ENCODE measurements at regions not wholly inside any gene's neighbourhood (a gene's known extent, or its start where the extent isn't known, plus 50 kb on each side); places are given as distances from the start of the nearest gene placed in this dataset.

DNA sequence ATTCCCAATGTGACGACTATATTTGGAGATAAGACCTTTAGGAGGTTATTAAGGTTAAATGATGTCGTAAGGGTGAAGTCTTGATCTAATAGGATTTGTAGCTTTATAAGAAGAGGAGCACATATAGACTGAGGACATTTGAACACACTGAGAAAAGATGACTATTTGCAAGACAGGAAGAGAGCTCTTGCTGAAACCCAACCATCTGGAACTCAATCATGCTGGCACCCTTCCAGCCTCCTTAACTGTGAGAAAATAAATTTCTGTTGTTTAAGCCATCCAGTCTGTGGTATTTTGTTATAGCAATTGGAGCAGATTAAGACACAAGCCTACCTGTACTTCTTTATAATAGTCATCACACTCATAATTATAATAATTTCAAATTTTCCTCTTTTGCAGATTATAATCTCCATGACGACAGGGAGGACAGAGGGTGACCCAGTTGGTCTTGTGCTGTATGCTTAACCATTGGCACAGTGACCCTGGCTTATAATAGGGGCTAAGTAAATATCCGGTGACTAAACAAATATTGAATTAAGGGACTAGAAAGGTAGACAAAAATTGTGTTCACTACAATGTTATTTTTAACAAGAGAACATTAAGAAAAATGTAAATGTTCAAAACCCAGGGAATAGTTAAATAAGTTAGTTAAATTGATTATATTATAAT, 206.4 kb upstream of the HDDC2 start:
- POLR2A ChIA-PET, result no interaction called here
- ATAC-seq (no peak), DNase-seq (no peak)
- H3K4me3 Mint-ChIP-seq, result no peak overlapping the region
- H3K4me1 Mint-ChIP-seq (ENCODE audit: low read depth), result no peaks in the 10 kb centered on the region
- no peak overlapping the region for H3K27ac Mint-ChIP-seq
- CTCF ChIA-PET, result no interaction called here
- H3K9me3 Mint-ChIP-seq (ENCODE audit: insufficient read depth), result no peaks in the 10 kb centered on the region
- no peaks in the 10 kb centered on the region for H3K36me3 Mint-ChIP-seq (ENCODE audit: low read depth)
- peaks cover 6% of the 10 kb centered on the region for H3K27me3 Mint-ChIP-seq (ENCODE audit: low read depth)

DNA sequence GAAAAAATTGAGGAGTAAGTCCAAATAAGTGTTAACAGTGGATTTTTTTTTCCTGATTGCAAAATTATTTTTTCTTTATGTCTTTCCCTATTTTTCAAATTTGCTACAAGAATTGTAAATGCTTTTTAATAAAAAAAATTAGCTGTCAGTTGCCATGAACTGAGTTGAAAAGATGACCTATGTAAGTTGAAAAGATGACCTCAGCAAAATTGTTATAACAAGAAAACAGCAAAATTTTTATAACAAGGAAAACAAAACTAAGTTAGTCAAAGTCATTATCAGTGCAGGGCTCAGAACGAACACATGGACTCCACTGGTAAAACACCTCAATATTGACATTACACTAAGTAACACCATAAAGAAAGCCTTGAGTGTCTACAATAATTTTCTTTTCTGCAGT, 207.0 kb upstream of the HDDC2 start:
- CTCF ChIA-PET, result no interaction called here
- DNase-seq, result no peak
- H3K27ac Mint-ChIP-seq, result no peak overlapping the region
- no peaks in the 10 kb centered on the region for H3K9me3 Mint-ChIP-seq (ENCODE audit: insufficient read depth)
- no peak overlapping the region for H3K4me3 Mint-ChIP-seq
- ATAC-seq, result no peak
- H3K36me3 Mint-ChIP-seq (ENCODE audit: low read depth), result no peaks in the 10 kb centered on the region
- no peaks in the 10 kb centered on the region for H3K4me1 Mint-ChIP-seq (ENCODE audit: low read depth)
- POLR2A ChIA-PET, result no interaction called here
- peaks cover 6% of the 10 kb centered on the region for H3K27me3 Mint-ChIP-seq (ENCODE audit: low read depth)

DNA sequence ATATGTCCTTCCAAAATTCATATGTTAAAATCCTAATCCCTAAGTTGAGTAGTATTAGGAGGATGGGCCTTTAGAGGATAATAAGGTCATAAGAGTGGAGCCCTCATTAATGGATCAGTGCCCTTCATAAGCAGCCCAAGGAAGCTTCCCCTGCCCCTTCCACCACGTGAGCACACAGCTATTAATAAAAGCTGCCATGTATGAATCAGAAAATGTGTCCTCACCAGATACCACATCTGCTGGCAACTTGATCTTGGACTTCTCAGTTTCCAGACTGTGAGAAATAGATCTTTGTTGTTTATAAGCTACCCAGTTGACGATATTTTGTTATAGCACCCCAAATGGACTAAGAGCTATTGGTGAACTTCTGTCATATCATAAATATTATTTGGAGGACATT, 207.7 kb upstream of the HDDC2 start:
- CTCF ChIA-PET, result no interaction called here
- ATAC-seq, result no peak
- POLR2A ChIA-PET, result no interaction called here
- no peak overlapping the region for H3K4me3 Mint-ChIP-seq
- no peak overlapping the region for H3K27ac Mint-ChIP-seq
- H3K9me3 Mint-ChIP-seq (ENCODE audit: insufficient read depth), result no peaks in the 10 kb centered on the region
- H3K4me1 Mint-ChIP-seq (ENCODE audit: low read depth), result no peaks in the 10 kb centered on the region
- no peak for DNase-seq
- peaks cover 6% of the 10 kb centered on the region for H3K27me3 Mint-ChIP-seq (ENCODE audit: low read depth)
- H3K36me3 Mint-ChIP-seq (ENCODE audit: low read depth), result no peaks in the 10 kb centered on the region

DNA sequence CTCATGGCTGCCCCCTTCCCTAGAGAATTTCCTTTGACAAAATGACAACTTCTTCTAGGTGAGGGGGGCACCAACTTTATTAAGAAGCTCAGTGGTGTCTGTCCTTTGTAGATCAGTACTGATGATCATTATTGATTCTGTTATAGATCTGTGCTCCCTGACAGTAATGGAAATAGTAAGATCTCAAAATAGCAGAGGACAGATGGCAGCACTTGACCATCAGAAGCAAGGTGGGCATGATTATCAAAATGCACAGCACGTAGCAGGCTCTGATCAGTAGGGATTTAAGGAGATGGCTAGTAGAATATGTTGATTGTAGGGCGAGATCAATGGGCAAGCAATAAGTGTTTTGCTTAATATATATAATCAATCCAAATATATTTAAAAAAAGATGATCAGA, 208.6 kb upstream of the HDDC2 start:
- POLR2A ChIA-PET, result interaction anchor here (0.8 kb wide), 1 partner anchor 1554 kb away, joined by 4 read pairs; no protein-coding TSS in a partner anchor
- no peaks in the 10 kb centered on the region for H3K4me1 Mint-ChIP-seq (ENCODE audit: low read depth)
- no peaks in the 10 kb centered on the region for H3K36me3 Mint-ChIP-seq (ENCODE audit: low read depth)
- no peak overlapping the region for H3K4me3 Mint-ChIP-seq
- no peak for ATAC-seq
- CTCF ChIA-PET, result no interaction called here
- peaks cover 6% of the 10 kb centered on the region for H3K27me3 Mint-ChIP-seq (ENCODE audit: low read depth)
- no peak for DNase-seq
- H3K9me3 Mint-ChIP-seq (ENCODE audit: insufficient read depth), result no peaks in the 10 kb centered on the region
- H3K27ac Mint-ChIP-seq, result no peak overlapping the region

DNA sequence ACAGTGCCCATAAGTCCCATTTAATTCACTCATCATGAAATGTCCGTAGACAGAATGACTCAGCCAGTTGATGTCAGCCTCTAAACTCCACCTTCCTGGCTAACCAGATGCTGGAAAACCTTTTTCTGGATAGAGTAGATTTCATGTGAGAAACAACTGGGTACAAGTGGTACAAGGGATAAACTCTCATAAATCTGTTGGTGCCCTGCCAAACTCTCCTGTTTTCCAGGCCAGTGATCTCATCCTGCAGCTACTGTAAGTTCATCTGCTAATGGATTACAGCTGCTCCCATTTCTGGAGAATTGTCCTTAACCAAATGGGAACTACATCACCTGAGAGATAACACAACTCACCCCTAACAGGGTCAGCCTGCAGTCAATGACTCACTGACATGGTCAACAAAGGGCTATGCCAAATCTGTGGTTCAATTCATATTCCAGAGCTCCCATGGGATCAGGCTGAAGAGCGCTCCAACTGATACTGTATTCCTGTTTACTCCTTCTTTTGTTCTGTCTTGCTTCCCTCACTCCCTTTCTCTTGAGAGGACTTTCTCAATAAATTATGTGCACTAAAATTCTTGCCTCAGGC, 210.1 kb upstream of the HDDC2 start:
- no peaks in the 10 kb centered on the region for H3K36me3 Mint-ChIP-seq (ENCODE audit: low read depth)
- DNase-seq (no peak), ATAC-seq (no peak)
- ChIA-PET POLR2A (no interaction called here), CTCF (no interaction called here)
- H3K27me3 Mint-ChIP-seq (ENCODE audit: low read depth), result peaks cover 4% of the 10 kb centered on the region
- H3K9me3 Mint-ChIP-seq (ENCODE audit: insufficient read depth), result no peaks in the 10 kb centered on the region
- no peak overlapping the region for H3K27ac Mint-ChIP-seq
- no peaks in the 10 kb centered on the region for H3K4me1 Mint-ChIP-seq (ENCODE audit: low read depth)
- H3K4me3 Mint-ChIP-seq, result no peak overlapping the region

GRCh38 chr6:125512621-125513020, 210.9 kb upstream of the HDDC2 start:
- no peaks in the 10 kb centered on the region for H3K36me3 Mint-ChIP-seq (ENCODE audit: low read depth)
- H3K27ac Mint-ChIP-seq, result no peak overlapping the region
- no peaks in the 10 kb centered on the region for H3K4me1 Mint-ChIP-seq (ENCODE audit: low read depth)
- ChIA-PET CTCF (no interaction called here), POLR2A (no interaction called here)
- H3K9me3 Mint-ChIP-seq (ENCODE audit: insufficient read depth), result no peaks in the 10 kb centered on the region
- DNase-seq, result no peak
- H3K27me3 Mint-ChIP-seq (ENCODE audit: low read depth), result peaks cover 1% of the 10 kb centered on the region
- no peak for ATAC-seq
- no peak overlapping the region for H3K4me3 Mint-ChIP-seq

DNA sequence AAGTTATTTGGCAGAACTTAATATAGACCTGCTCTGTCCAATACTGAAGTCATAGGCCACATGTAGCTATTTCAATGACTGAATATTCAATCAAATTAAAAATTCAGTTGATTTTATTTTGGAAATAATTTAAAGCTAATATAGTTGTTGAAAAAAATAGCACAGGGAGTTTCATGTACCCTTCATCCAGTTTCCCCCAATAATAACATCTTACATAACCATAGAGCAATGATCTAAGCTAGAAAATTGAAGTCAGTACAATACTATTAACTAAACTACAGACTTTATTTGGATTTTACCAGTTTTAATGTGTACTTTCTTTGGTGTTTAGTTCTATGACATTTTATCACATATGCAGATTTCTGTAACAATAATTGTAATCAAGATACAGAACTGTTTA, 212.2 kb upstream of the HDDC2 start:
- Mint-ChIP-seq H3K27ac (no peak overlapping the region), H3K9me3 (ENCODE audit: insufficient read depth) (no peaks in the 10 kb centered on the region), H3K36me3 (ENCODE audit: low read depth) (no peaks in the 10 kb centered on the region), H3K27me3 (ENCODE audit: low read depth) (no peaks in the 10 kb centered on the region), H3K4me3 (no peak overlapping the region), H3K4me1 (ENCODE audit: low read depth) (no peaks in the 10 kb centered on the region)
- POLR2A ChIA-PET, result no interaction called here
- CTCF ChIA-PET, result interaction anchor here (1.2 kb wide), 1 partner anchor 240 kb away, joined by 4 read pairs; no protein-coding TSS in a partner anchor
- DNase-seq (no peak), ATAC-seq (no peak)

DNA sequence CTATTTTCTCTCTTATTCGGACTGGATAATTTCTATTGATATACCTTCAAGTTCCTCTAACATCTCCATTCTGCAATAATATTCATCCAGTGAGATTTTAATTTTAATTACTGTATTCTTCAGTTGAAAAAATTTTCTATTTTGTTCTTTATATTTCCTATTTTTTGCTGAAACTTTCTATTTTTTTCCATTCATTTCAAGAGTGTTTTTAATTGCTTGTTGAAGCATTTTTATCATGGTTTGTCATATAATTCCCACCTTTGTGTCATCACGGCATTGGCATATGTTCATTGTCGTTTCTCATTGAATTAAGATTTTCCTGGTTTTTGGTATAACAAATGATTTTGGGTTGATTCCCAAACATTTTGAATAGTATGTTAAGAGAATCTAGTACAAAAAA, 214.9 kb upstream of the HDDC2 start:
- no peak for ATAC-seq

GRCh38 chr6:125519367-125519766, 217.6 kb upstream of the HDDC2 start:
- H3K4me1 Mint-ChIP-seq (ENCODE audit: low read depth), result no peaks in the 10 kb centered on the region
- H3K36me3 Mint-ChIP-seq (ENCODE audit: low read depth), result no peaks in the 10 kb centered on the region
- DNase-seq, result no peak
- ChIA-PET POLR2A (no interaction called here), CTCF (no interaction called here)
- no peak overlapping the region for H3K4me3 Mint-ChIP-seq
- no peak overlapping the region for H3K27ac Mint-ChIP-seq
- no peak for ATAC-seq
- no peaks in the 10 kb centered on the region for H3K27me3 Mint-ChIP-seq (ENCODE audit: low read depth)
- no peaks in the 10 kb centered on the region for H3K9me3 Mint-ChIP-seq (ENCODE audit: insufficient read depth)

More for the DNA sequence above, 214.9 kb upstream of the HDDC2 start:
- Mint-ChIP-seq H3K27me3 (ENCODE audit: low read depth) (no peaks in the 10 kb centered on the region), H3K27ac (no peak overlapping the region), H3K9me3 (ENCODE audit: insufficient read depth) (no peaks in the 10 kb centered on the region), H3K4me3 (no peak overlapping the region), H3K4me1 (ENCODE audit: low read depth) (no peaks in the 10 kb centered on the region), H3K36me3 (ENCODE audit: low read depth) (no peaks in the 10 kb centered on the region)
- ChIA-PET POLR2A (no interaction called here), CTCF (no interaction called here)
- DNase-seq, result no peak

DNA sequence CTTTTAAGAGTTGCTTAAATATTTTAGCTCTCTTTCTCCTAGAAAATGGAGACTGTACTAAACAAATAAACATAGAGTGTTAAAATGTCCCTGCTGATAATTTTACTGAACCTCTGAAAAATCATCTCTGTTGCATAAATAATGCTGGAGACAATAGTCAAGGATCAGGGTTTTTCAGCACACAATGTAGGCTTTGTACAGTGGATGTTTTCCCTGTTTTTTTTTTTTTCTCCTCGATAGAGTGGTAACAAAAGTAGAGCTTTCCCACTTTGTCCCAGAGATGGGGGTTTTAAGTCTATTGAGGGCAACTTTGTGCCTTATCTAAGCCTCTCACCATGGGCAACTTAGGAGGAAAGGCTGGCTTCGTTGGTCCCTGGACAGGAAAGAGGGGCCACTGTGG, 222.6 kb upstream of the HDDC2 start:
- Mint-ChIP-seq H3K27me3 (ENCODE audit: low read depth) (peaks cover 15% of the 10 kb centered on the region), H3K36me3 (ENCODE audit: low read depth) (no peaks in the 10 kb centered on the region), H3K9me3 (ENCODE audit: insufficient read depth) (no peaks in the 10 kb centered on the region), H3K4me1 (ENCODE audit: low read depth) (no peaks in the 10 kb centered on the region), H3K27ac (no peak overlapping the region), H3K4me3 (no peak overlapping the region)
- CTCF ChIA-PET, result no interaction called here
- POLR2A ChIA-PET, result no interaction called here
- DNase-seq (no peak), ATAC-seq (no peak)

GRCh38 chr6:125526007-125526720, 223.3 kb upstream of the HEY2 start:
- ATAC-seq (no peak), DNase-seq (no peak)
- Mint-ChIP-seq H3K4me1 (ENCODE audit: low read depth) (no peaks in the 10 kb centered on the region), H3K27ac (no peak overlapping the region), H3K36me3 (ENCODE audit: low read depth) (no peaks in the 10 kb centered on the region), H3K9me3 (ENCODE audit: insufficient read depth) (no peaks in the 10 kb centered on the region), H3K27me3 (ENCODE audit: low read depth) (peaks cover 24% of the 10 kb centered on the region), H3K4me3 (no peak overlapping the region)
- POLR2A ChIA-PET, result no interaction called here
- CTCF ChIA-PET, result no interaction called here

- ChIA-PET POLR2A (no interaction called here), CTCF (no interaction called here)
- H3K9me3 Mint-ChIP-seq (ENCODE audit: insufficient read depth), result no peaks in the 10 kb centered on the region
Measured at GRCh38 chr6:125528621-125529041, 220.8 kb upstream of the HEY2 start.

More at GRCh38 chr6:125528621-125529041, 220.8 kb upstream of the HEY2 start:
- no peak for DNase-seq
- Mint-ChIP-seq H3K27me3 (ENCODE audit: low read depth) (peaks cover 32% of the 10 kb centered on the region), H3K27ac (no peak overlapping the region), H3K36me3 (ENCODE audit: low read depth) (no peaks in the 10 kb centered on the region), H3K4me3 (no peak overlapping the region), H3K4me1 (ENCODE audit: low read depth) (peaks cover 5% of the 10 kb centered on the region)
- ATAC-seq, result no peak

Data from activated CD8-positive, alpha-beta T cell treated with anti-CD3 and anti-CD28 coated beads, Interleukin-2, amount 10 ng/mL, durations not matched to agents 7 days and 5 days (primary cell).